T-helper 17 cell (primary cell): ENCODE measurements at regions not wholly inside any gene's neighbourhood (a gene's known extent, or its start where the extent isn't known, plus 50 kb on each side); places are given as distances from the start of the nearest gene placed in this dataset.

Experiments used
- ATAC-seq: fragments of 150-1000 bp; cut with Tn5 transposase; 2 replicates; pipeline ENCODE4 v1.10.0; 2021; ENCODE audit warnings: mild to moderate bottlenecking, moderate library complexity
- DNase-seq, 3 donors: peaks; one replicate each; pipeline versions ENCODE4 v3.0.0 to v3.0.0-alpha.2; 2020 to 2021
- H3K9me3 ChIP-seq: one replicate; pipeline ENCODE4 v1.7.0; 2013; ENCODE audit warnings: low read length, mild to moderate bottlenecking; ENCODE audit not compliant: control insufficient read depth, poor library complexity, severe bottlenecking
- H3K27ac Mint-ChIP-seq: one replicate; pipeline ENCODE4 v1.8.0; 2022; ENCODE audit warnings: mild to moderate bottlenecking, moderate library complexity, mixed read lengths
- H3K27me3 Mint-ChIP-seq: one replicate; pipeline ENCODE4 v1.8.0; 2022; ENCODE audit warnings: mixed read lengths
- H3K36me3 Mint-ChIP-seq: one replicate; pipeline ENCODE4 v1.8.0; 2022; ENCODE audit warnings: low read depth, mixed read lengths
- H3K4me1 Mint-ChIP-seq: one replicate; pipeline ENCODE4 v1.8.0; 2022; ENCODE audit warnings: mild to moderate bottlenecking, mixed read lengths
- H3K4me3 Mint-ChIP-seq: one replicate; pipeline ENCODE4 v1.8.0; 2022; ENCODE audit warnings: mild to moderate bottlenecking, moderate library complexity, mixed read lengths

- H3K27ac Mint-ChIP-seq = no peak overlapping the region
- no peaks in the 10 kb centered on the region for H3K27me3 Mint-ChIP-seq
- DNase-seq (no peak), ATAC-seq (no peak)
- H3K36me3 Mint-ChIP-seq = no peaks in the 10 kb centered on the region
- no peaks in the 10 kb centered on the region for H3K9me3 ChIP-seq
- no peaks in the 10 kb centered on the region for H3K4me1 Mint-ChIP-seq
- H3K4me3 Mint-ChIP-seq = no peak overlapping the region
Measured at GRCh38 chr10:107701943-107702342, 537.4 kb upstream of the SORCS1 start.

GRCh38 chr10:107692072-107692471 lies 527.6 kb upstream of the SORCS1 start:
- H3K4me3 Mint-ChIP-seq = no peak overlapping the region
- H3K36me3 Mint-ChIP-seq = no peaks in the 10 kb centered on the region
- H3K4me1 Mint-ChIP-seq = no peaks in the 10 kb centered on the region
- H3K27me3 Mint-ChIP-seq = no peaks in the 10 kb centered on the region
- H3K9me3 ChIP-seq = no peaks in the 10 kb centered on the region
- DNase-seq (no peak), ATAC-seq (no peak)
- no peak overlapping the region for H3K27ac Mint-ChIP-seq

GRCh38 chr10:107689323-107689722 lies 524.8 kb upstream of the SORCS1 start:
- ATAC-seq (no peak), DNase-seq (no peak)
- no peaks in the 10 kb centered on the region for H3K36me3 Mint-ChIP-seq
- no peaks in the 10 kb centered on the region for H3K9me3 ChIP-seq
- no peaks in the 10 kb centered on the region for H3K4me1 Mint-ChIP-seq
- no peaks in the 10 kb centered on the region for H3K27me3 Mint-ChIP-seq
- H3K4me3 Mint-ChIP-seq = no peak overlapping the region
- no peak overlapping the region for H3K27ac Mint-ChIP-seq

GRCh38 chr10:107687701-107688100 lies 523.2 kb upstream of the SORCS1 start:
- no peaks in the 10 kb centered on the region for H3K4me1 Mint-ChIP-seq
- H3K27me3 Mint-ChIP-seq = no peaks in the 10 kb centered on the region
- no peaks in the 10 kb centered on the region for H3K9me3 ChIP-seq
- DNase-seq (no peak), ATAC-seq (no peak)
- H3K4me3 Mint-ChIP-seq = no peak overlapping the region
- H3K36me3 Mint-ChIP-seq = no peaks in the 10 kb centered on the region
- H3K27ac Mint-ChIP-seq = no peak overlapping the region

- Mint-ChIP-seq H3K27me3 (no peaks in the 10 kb centered on the region), H3K4me1 (no peaks in the 10 kb centered on the region), H3K27ac (no peak overlapping the region), H3K36me3 (no peaks in the 10 kb centered on the region), H3K4me3 (no peak overlapping the region)
- ATAC-seq (no peak), DNase-seq (no peak)
- no peaks in the 10 kb centered on the region for H3K9me3 ChIP-seq
Measured at GRCh38 chr10:107686095-107686494, 521.6 kb upstream of the SORCS1 start.

- Mint-ChIP-seq H3K4me1 (no peaks in the 10 kb centered on the region), H3K36me3 (no peaks in the 10 kb centered on the region), H3K27ac (no peak overlapping the region), H3K4me3 (no peak overlapping the region), H3K27me3 (no peaks in the 10 kb centered on the region)
- no peak for ATAC-seq
- no peaks in the 10 kb centered on the region for H3K9me3 ChIP-seq
- no peak for DNase-seq
Measured at GRCh38 chr10:107671960-107672359, 507.5 kb upstream of the SORCS1 start.

GRCh38 chr10:107666214-107666613 lies 501.7 kb upstream of the SORCS1 start:
- no peak for DNase-seq
- no peaks in the 10 kb centered on the region for H3K9me3 ChIP-seq
- H3K27me3 Mint-ChIP-seq = no peaks in the 10 kb centered on the region
- no peak overlapping the region for H3K4me3 Mint-ChIP-seq
- no peaks in the 10 kb centered on the region for H3K4me1 Mint-ChIP-seq
- no peak for ATAC-seq
- no peak overlapping the region for H3K27ac Mint-ChIP-seq
- H3K36me3 Mint-ChIP-seq = no peaks in the 10 kb centered on the region

GRCh38 chr10:107665459-107665858 lies 501.0 kb upstream of the SORCS1 start:
- Mint-ChIP-seq H3K27ac (no peak overlapping the region), H3K4me1 (no peaks in the 10 kb centered on the region), H3K36me3 (no peaks in the 10 kb centered on the region), H3K27me3 (no peaks in the 10 kb centered on the region), H3K4me3 (no peak overlapping the region)
- DNase-seq = no peak
- no peak for ATAC-seq
- H3K9me3 ChIP-seq = no peaks in the 10 kb centered on the region

GRCh38 chr10:107657851-107658250 lies 493.3 kb upstream of the SORCS1 start:
- Mint-ChIP-seq H3K27ac (no peak overlapping the region), H3K4me3 (no peak overlapping the region), H3K4me1 (no peaks in the 10 kb centered on the region), H3K36me3 (no peaks in the 10 kb centered on the region), H3K27me3 (no peaks in the 10 kb centered on the region)
- H3K9me3 ChIP-seq = no peaks in the 10 kb centered on the region
- DNase-seq = no peak
- ATAC-seq = no peak

GRCh38 chr10:107656932-107657331 lies 492.4 kb upstream of the SORCS1 start:
- no peak for ATAC-seq
- Mint-ChIP-seq H3K27me3 (no peaks in the 10 kb centered on the region), H3K4me1 (no peaks in the 10 kb centered on the region), H3K4me3 (no peak overlapping the region), H3K27ac (no peak overlapping the region), H3K36me3 (no peaks in the 10 kb centered on the region)
- no peak for DNase-seq
- no peaks in the 10 kb centered on the region for H3K9me3 ChIP-seq

GRCh38 chr10:107653832-107654287 lies 489.4 kb upstream of the SORCS1 start:
- no peak overlapping the region for H3K27ac Mint-ChIP-seq

GRCh38 chr10:107650939-107651338 lies 486.4 kb upstream of the SORCS1 start:
- H3K9me3 ChIP-seq = no peaks in the 10 kb centered on the region
- ATAC-seq = no peak
- H3K4me3 Mint-ChIP-seq = no peak overlapping the region

More at GRCh38 chr10:107653832-107654287, 489.4 kb upstream of the SORCS1 start:
- DNase-seq (no peak), ATAC-seq (no peak)
- Mint-ChIP-seq H3K4me1 (no peaks in the 10 kb centered on the region), H3K4me3 (no peak overlapping the region), H3K27me3 (no peaks in the 10 kb centered on the region), H3K36me3 (no peaks in the 10 kb centered on the region)
- no peaks in the 10 kb centered on the region for H3K9me3 ChIP-seq

GRCh38 chr10:107649249-107649648 lies 484.7 kb upstream of the SORCS1 start:
- DNase-seq (no peak), ATAC-seq (no peak)
- no peak overlapping the region for H3K27ac Mint-ChIP-seq
- no peaks in the 10 kb centered on the region for H3K4me1 Mint-ChIP-seq
- H3K27me3 Mint-ChIP-seq = no peaks in the 10 kb centered on the region
- no peak overlapping the region for H3K4me3 Mint-ChIP-seq
- H3K36me3 Mint-ChIP-seq = no peaks in the 10 kb centered on the region
- H3K9me3 ChIP-seq = no peaks in the 10 kb centered on the region

More at GRCh38 chr10:107650939-107651338, 486.4 kb upstream of the SORCS1 start:
- H3K27ac Mint-ChIP-seq = no peak overlapping the region
- H3K4me1 Mint-ChIP-seq = no peaks in the 10 kb centered on the region
- no peaks in the 10 kb centered on the region for H3K27me3 Mint-ChIP-seq
- H3K36me3 Mint-ChIP-seq = no peaks in the 10 kb centered on the region
- no peak for DNase-seq

- Mint-ChIP-seq H3K27me3 (no peaks in the 10 kb centered on the region), H3K27ac (no peak overlapping the region), H3K36me3 (no peaks in the 10 kb centered on the region), H3K4me1 (no peaks in the 10 kb centered on the region), H3K4me3 (no peak overlapping the region)
- no peak for ATAC-seq
- no peak for DNase-seq
- no peaks in the 10 kb centered on the region for H3K9me3 ChIP-seq
Measured at GRCh38 chr10:107647462-107647861, 483.0 kb upstream of the SORCS1 start.
